ENCODE measurements at regions not wholly inside any gene's neighbourhood (a gene's known extent, or its start where the extent isn't known, plus 50 kb on each side); places are given as distances from the start of the nearest gene placed in this dataset.
A peak's percentile ranks its signal among the peaks of the same experiment; 100 is the strongest.

DNA sequence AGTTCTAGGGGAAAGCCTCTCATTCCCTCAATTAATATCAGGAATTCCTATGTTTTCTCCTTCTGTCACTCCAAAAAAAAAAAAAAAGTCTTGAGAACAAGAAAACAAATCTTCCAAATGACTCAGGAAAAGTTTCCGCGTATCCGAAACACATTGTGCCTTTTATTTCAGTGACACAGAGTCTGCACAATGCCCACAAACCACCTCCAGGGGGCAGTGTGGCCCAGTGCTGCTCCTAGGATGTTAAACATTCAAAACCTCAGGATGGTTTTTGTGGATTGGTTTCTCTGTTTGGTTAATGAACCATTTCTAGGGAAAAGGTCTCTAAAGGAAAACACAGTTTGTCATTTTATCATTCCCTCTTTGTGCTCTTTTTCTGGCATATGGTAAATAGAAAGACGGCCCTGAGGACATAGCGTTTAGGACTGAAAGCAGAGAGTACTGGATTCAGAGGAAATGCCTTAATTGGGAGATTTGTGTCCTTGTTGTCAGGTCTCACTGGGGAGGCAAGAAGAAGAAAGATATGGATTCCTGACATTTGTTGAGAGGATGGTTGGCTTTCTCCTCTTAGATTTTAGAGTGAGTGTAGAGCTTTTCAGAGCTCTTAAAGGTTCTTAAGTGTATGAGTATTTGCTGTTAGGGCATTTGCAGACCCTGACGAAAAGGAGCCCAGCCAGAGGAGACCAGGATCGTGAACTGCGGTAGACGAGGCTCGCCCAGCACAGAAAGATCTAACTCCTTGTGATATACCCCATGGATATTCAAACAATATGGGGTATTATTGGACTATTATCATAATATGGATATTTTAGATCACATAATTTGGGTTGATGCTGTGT is 65.7 kb upstream of the MAP9 start:
- TF ChIP-seq, protein P1, sequence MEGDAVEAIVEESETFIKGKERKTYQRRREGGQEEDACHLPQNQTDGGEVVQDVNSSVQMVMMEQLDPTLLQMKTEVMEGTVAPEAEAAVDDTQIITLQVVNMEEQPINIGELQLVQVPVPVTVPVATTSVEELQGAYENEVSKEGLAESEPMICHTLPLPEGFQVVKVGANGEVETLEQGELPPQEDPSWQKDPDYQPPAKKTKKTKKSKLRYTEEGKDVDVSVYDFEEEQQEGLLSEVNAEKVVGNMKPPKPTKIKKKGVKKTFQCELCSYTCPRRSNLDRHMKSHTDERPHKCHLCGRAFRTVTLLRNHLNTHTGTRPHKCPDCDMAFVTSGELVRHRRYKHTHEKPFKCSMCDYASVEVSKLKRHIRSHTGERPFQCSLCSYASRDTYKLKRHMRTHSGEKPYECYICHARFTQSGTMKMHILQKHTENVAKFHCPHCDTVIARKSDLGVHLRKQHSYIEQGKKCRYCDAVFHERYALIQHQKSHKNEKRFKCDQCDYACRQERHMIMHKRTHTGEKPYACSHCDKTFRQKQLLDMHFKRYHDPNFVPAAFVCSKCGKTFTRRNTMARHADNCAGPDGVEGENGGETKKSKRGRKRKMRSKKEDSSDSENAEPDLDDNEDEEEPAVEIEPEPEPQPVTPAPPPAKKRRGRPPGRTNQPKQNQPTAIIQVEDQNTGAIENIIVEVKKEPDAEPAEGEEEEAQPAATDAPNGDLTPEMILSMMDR (IDR thresholded peaks at IDR 0.05), result peak; percentile 87 to 98 (median 90)
- no peak for TF ChIP-seq POLR2A (IDR thresholded peaks at IDR 0.05)

All from uterus (tissue), 2 donors.